GM12878 (cell line): ENCODE measurements at regions not wholly inside any gene's neighbourhood (a gene's known extent, or its start where the extent isn't known, plus 50 kb on each side); places are given as distances from the start of the nearest gene placed in this dataset.

Source experiments
- CTCF ChIP-seq, 3 experiments: IDR thresholded peaks in 2 of 3; conservative IDR thresholded peaks in 1 of 3; 2 replicates each; pipeline ENCODE4 v1.5.1; 2011; ENCODE audit warnings: low read depth in 3 of 3, low read length in 3 of 3, mild to moderate bottlenecking in 3 of 3, control low read depth in 2 of 3, moderate library complexity in 2 of 3, inconsistent platforms in 1 of 3, mixed read lengths in 1 of 3; ENCODE audit not compliant: control insufficient read depth in 2 of 3, insufficient read depth in 1 of 3; ENCODE audit errors: extremely low read depth in 1 of 3
- FOXK2 ChIP-seq: fragments of 450-650 bp; IDR thresholded peaks from 2 replicates; pipeline ENCODE4 v1.6.1; 2017; ENCODE audit warnings: mild to moderate bottlenecking, moderate library complexity
- FOXM1 ChIP-seq: IDR thresholded peaks from 2 replicates; pipeline ENCODE4 v1.6.1; 2012; ENCODE audit warnings: low read depth, mild to moderate bottlenecking, inconsistent platforms, low read length, moderate library complexity
- JUNB ChIP-seq: IDR thresholded peaks from 2 replicates; pipeline ENCODE4 v1.6.1; 2016; ENCODE audit warnings: antibody characterized with exemption, mild to moderate bottlenecking
- MAX ChIP-seq: IDR thresholded peaks from 2 replicates; pipeline ENCODE4 v1.6.1; 2012; ENCODE audit warnings: low read depth, low read length, improper control_type of control experiment
- NRF1 ChIP-seq: conservative IDR thresholded peaks from 2 replicates; pipeline ENCODE4 v1.6.1; 2011; ENCODE audit warnings: mild to moderate bottlenecking, low read depth, low read length, improper control_type of control experiment
- ZNF384 ChIP-seq: IDR thresholded peaks from 2 replicates; pipeline ENCODE4 v1.6.1; 2012; ENCODE audit warnings: low read depth, mild to moderate bottlenecking, low read length, improper control_type of control experiment, borderline replicate concordance

GRCh38 chr9:103261951-103262350, 266.8 kb downstream of the CYLC2 start:
- no peak for TF ChIP-seq JUNB
- TF ChIP-seq CTCF (IDR thresholded peaks at IDR 0.05 in 2 of 3, conservative IDR thresholded peaks at IDR 0.05 in 1 of 3; ENCODE audit: control insufficient read depth in 2 of 3, extremely low read depth in 1 of 3, insufficient read depth in 1 of 3, low read depth in 3 of 3, low read length in 3 of 3) = no peak
- no peak for TF ChIP-seq NRF1
- TF ChIP-seq FOXK2 = no peak
- no peak for TF ChIP-seq ZNF384
- no peak for TF ChIP-seq FOXM1
- no peak for TF ChIP-seq MAX
